ENCODE measurements at regions not wholly inside any gene's neighbourhood (a gene's known extent, or its start where the extent isn't known, plus 50 kb on each side); places are given as distances from the start of the nearest gene placed in this dataset.

- no peak for DNase-seq
Measured at GRCh38 chr6:169972101-169972651, 220.8 kb downstream of the ERMARD start.

GRCh38 chr6:169971081-169971861 lies 219.8 kb downstream of the ERMARD start:
- no peak for DNase-seq

GRCh38 chr6:169970306-169970988 lies 219.0 kb downstream of the ERMARD start:
- DNase-seq = no peak

- no peak for DNase-seq
Measured at GRCh38 chr6:169969372-169970099, 218.1 kb downstream of the ERMARD start.

GRCh38 chr6:169968541-169969270 lies 217.3 kb downstream of the ERMARD start:
- DNase-seq = no peak

GRCh38 chr6:169967687-169968086 lies 216.3 kb downstream of the ERMARD start:
- no peak for DNase-seq

- no peak for DNase-seq
Measured at GRCh38 chr6:169966312-169967181, 215.1 kb downstream of the ERMARD start.

GRCh38 chr6:169965657-169966311 lies 214.4 kb downstream of the ERMARD start:
- no peak for DNase-seq

GRCh38 chr6:169965239-169965638 lies 213.8 kb downstream of the ERMARD start:
- no peak for DNase-seq

- DNase-seq = no peak
Measured at GRCh38 chr6:169964486-169965180, 213.2 kb downstream of the ERMARD start.

GRCh38 chr6:169963581-169964297 lies 212.3 kb downstream of the ERMARD start:
- DNase-seq = no peak

- no peak for DNase-seq
Measured at GRCh38 chr6:169962604-169963469, 211.4 kb downstream of the ERMARD start.

- DNase-seq = no peak
Measured at GRCh38 chr6:169961772-169962561, 210.5 kb downstream of the ERMARD start.

- no peak for DNase-seq
Measured at GRCh38 chr6:169960886-169961611, 209.6 kb downstream of the ERMARD start.

- no peak for DNase-seq
Measured at GRCh38 chr6:169960521-169960885, 209.1 kb downstream of the ERMARD start.

GRCh38 chr6:169960003-169960344 lies 208.6 kb downstream of the ERMARD start:
- DNase-seq = no peak

All from KG1 (cell line).